ENCODE measurements at regions not wholly inside any gene's neighbourhood (a gene's known extent, or its start where the extent isn't known, plus 50 kb on each side); places are given as distances from the start of the nearest gene placed in this dataset.

DNA sequence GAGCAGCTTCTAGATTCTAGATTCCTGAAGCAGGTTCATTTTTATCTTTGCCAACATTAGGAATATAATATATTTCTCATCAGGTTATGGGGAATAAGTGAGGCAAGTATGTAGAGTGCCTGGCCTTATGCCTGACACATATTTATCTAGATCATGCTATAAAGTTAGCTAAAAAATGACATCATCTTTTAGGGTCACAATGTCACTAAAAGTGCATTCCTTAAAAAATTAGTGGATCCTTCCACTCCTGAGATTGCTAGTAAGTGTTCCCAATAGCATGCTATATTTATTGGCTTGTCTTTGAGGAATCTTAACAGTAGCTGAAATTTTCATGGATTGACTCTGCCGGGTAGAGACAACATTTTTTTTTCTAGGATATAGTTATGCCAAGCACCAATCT is 305.9 kb upstream of the TMCO5A start:
- POLR2A ChIA-PET: no interaction called here
- DNase-seq (ENCODE audit: low read depth, low spot score): no peak
- CTCF ChIA-PET: no interaction called here

DNA sequence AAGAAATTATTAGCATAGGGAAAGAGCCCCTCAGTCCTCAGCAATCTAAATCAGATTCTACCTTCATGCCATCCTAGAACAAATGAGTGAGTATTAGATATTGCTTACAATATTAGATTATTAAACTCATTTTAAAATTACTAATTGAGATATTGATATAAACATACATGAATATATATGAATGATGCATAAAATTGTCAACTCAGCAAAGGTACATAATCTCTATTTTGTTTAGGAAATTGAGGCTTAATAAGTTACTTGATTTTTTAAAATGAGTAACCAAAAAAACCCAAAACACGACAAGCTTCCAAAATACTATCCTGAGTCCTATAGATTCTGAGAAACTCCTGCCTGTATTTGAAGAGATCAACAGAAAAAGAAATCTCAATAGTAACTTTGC is 297.7 kb upstream of the TMCO5A start:
- TF ChIP-seq TCF7L2 (IDR thresholded peaks at IDR 0.05; ENCODE audit: low read depth, low read length): no peak
- TF ChIP-seq SIN3A (IDR thresholded peaks at IDR 0.05; ENCODE audit: borderline replicate concordance, insufficient read depth, low read depth, low read length): no peak
- TF ChIP-seq POLR2AphosphoS5 (IDR thresholded peaks at IDR 0.05; ENCODE audit: low read depth, low read length): no peak
- TF ChIP-seq, protein P1, sequence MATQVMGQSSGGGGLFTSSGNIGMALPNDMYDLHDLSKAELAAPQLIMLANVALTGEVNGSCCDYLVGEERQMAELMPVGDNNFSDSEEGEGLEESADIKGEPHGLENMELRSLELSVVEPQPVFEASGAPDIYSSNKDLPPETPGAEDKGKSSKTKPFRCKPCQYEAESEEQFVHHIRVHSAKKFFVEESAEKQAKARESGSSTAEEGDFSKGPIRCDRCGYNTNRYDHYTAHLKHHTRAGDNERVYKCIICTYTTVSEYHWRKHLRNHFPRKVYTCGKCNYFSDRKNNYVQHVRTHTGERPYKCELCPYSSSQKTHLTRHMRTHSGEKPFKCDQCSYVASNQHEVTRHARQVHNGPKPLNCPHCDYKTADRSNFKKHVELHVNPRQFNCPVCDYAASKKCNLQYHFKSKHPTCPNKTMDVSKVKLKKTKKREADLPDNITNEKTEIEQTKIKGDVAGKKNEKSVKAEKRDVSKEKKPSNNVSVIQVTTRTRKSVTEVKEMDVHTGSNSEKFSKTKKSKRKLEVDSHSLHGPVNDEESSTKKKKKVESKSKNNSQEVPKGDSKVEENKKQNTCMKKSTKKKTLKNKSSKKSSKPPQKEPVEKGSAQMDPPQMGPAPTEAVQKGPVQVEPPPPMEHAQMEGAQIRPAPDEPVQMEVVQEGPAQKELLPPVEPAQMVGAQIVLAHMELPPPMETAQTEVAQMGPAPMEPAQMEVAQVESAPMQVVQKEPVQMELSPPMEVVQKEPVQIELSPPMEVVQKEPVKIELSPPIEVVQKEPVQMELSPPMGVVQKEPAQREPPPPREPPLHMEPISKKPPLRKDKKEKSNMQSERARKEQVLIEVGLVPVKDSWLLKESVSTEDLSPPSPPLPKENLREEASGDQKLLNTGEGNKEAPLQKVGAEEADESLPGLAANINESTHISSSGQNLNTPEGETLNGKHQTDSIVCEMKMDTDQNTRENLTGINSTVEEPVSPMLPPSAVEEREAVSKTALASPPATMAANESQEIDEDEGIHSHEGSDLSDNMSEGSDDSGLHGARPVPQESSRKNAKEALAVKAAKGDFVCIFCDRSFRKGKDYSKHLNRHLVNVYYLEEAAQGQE (IDR thresholded peaks at IDR 0.05; ENCODE audit: insufficient read depth in 1 of 2, low read depth in 2 of 2, low read length in 1 of 2): no peak
- TF ChIP-seq, protein P2, sequence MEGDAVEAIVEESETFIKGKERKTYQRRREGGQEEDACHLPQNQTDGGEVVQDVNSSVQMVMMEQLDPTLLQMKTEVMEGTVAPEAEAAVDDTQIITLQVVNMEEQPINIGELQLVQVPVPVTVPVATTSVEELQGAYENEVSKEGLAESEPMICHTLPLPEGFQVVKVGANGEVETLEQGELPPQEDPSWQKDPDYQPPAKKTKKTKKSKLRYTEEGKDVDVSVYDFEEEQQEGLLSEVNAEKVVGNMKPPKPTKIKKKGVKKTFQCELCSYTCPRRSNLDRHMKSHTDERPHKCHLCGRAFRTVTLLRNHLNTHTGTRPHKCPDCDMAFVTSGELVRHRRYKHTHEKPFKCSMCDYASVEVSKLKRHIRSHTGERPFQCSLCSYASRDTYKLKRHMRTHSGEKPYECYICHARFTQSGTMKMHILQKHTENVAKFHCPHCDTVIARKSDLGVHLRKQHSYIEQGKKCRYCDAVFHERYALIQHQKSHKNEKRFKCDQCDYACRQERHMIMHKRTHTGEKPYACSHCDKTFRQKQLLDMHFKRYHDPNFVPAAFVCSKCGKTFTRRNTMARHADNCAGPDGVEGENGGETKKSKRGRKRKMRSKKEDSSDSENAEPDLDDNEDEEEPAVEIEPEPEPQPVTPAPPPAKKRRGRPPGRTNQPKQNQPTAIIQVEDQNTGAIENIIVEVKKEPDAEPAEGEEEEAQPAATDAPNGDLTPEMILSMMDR (IDR thresholded peaks at IDR 0.05): no peak
- no TSS peak for BruUV-seq (replicated peaks)
- Histone ChIP-seq H3K4me3 (ENCODE audit: low read depth in 2 of 2, low read length in 2 of 2) (no peak overlapping the region), H3K27ac (ENCODE audit: low read length) (no peak overlapping the region), H3K36me3 (ENCODE audit: control insufficient read depth, insufficient read depth, low read length) (no peaks in the 10 kb centered on the region), H3K4me1 (ENCODE audit: control insufficient read depth, insufficient read depth, low read length) (no peaks in the 10 kb centered on the region), H3K27me3 (ENCODE audit: control insufficient read depth, insufficient read depth, low read length) (no peaks in the 10 kb centered on the region), H3K9me3 (ENCODE audit: control insufficient read depth, insufficient read depth, low read depth, low read length) (peaks cover 7% of the 10 kb centered on the region; the same call in 1 of the 2 replicates)
- in situ Hi-C loops (cut with HindIII; ENCODE audit: low pct_unique_long_range_greater_than_20kb, low sequenced_read_pairs) (no loop called here), intact Hi-C loops (cut with micrococcal nuclease; ENCODE audit: unreplicated experiment) (no loop called here)
- CTCF ChIA-PET: no interaction called here
- POLR2A ChIA-PET: no interaction called here
- ATAC-seq (no peak), DNase-seq (ENCODE audit: low read depth, low spot score) (no peak)

More for the DNA sequence above, 305.9 kb upstream of the TMCO5A start:
- no peaks in the 10 kb centered on the region for H3K4me1 ChIP-seq (ENCODE audit: control insufficient read depth, insufficient read depth, low read length)
- intact Hi-C loops (cut with micrococcal nuclease; ENCODE audit: unreplicated experiment): no loop called here
- H3K27me3 ChIP-seq (ENCODE audit: control insufficient read depth, insufficient read depth, low read length): no peaks in the 10 kb centered on the region
- in situ Hi-C loops (cut with HindIII; ENCODE audit: low pct_unique_long_range_greater_than_20kb, low sequenced_read_pairs): no loop called here
- TF ChIP-seq, protein P1 (IDR thresholded peaks at IDR 0.05; ENCODE audit: insufficient read depth in 1 of 2, low read depth in 2 of 2, low read length in 1 of 2): no peak
- TF ChIP-seq TCF7L2 (IDR thresholded peaks at IDR 0.05; ENCODE audit: low read depth, low read length): no peak
- TF ChIP-seq, protein P2 (IDR thresholded peaks at IDR 0.05): no peak
- no peak for TF ChIP-seq SIN3A (IDR thresholded peaks at IDR 0.05; ENCODE audit: borderline replicate concordance, insufficient read depth, low read depth, low read length)
- no peak for TF ChIP-seq POLR2AphosphoS5 (IDR thresholded peaks at IDR 0.05; ENCODE audit: low read depth, low read length)
- 0 out of 2 replicates have a peak, but pooled peaks cover 3% of the 10 kb centered on the region for H3K9me3 ChIP-seq (ENCODE audit: control insufficient read depth, insufficient read depth, low read depth, low read length)
- no peaks in the 10 kb centered on the region for H3K36me3 ChIP-seq (ENCODE audit: control insufficient read depth, insufficient read depth, low read length)
- ATAC-seq: no peak
- BruUV-seq (replicated peaks): no TSS peak
- H3K4me3 ChIP-seq (ENCODE audit: low read depth in 2 of 2, low read length in 2 of 2): no peak overlapping the region
- H3K27ac ChIP-seq (ENCODE audit: low read length): no peak overlapping the region

Measured in Panc1 (cell line).